ENCODE measurements at regions not wholly inside any gene's neighbourhood (a gene's known extent, or its start where the extent isn't known, plus 50 kb on each side); places are given as distances from the start of the nearest gene placed in this dataset.

DNA sequence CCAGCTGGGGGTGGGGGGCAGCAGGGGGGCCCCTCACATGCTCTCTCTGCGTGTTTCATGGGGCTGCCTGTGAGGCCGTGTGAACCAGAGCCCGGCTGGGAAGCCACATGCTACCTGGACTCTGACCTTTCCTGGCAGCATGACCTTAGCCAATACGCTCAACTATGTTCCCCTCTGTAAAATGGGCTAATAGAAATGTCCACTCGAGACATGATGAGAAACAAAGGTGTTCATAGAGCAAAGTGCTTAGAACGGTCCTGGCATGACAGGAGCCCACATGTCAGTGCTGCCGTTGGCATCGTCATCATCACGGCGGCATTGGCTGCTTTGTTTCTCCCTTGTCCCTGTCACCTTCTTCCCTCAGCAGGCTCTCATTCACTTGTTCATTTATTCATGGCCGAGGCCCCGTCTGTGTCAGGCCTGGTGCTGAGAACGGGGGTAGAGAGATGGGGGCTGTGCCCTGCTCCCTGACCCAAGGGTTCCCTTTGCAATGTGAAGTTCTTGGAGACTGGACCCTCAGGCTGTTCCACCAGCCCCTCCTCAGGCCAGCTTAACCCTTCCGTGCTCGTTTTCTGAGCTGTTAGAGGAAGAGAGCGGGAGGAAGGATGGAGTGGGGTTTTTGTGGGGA is 291.4 kb downstream of the SEC14L1 start:
- DNase-seq (ENCODE audit: low read depth) = no peak

DNA sequence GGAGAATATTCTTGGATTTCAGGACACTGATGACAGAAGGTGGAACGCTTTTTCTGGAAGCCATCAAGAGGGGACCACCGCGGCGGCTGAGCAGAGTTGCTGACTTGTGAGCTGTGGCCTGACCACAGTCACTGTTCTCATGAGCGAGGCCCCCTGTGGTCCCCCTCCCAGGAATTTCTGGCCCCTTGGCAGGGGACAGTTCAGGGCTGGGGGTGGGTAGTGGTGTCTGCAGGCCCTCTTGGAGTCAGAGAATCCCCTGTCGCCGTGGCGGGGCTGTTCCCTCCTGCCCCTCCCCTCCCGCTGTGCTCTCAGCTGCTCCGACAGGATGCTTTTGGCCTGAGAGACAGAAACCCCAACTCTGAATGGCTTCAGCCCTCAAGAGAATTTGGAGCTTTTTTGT is 292.0 kb downstream of the SEC14L1 start:
- no peak for DNase-seq (ENCODE audit: low read depth)

- DNase-seq (ENCODE audit: low read depth) = no peak
Measured at GRCh38 chr17:77433385-77434135, 292.8 kb downstream of the SEC14L1 start.

DNA sequence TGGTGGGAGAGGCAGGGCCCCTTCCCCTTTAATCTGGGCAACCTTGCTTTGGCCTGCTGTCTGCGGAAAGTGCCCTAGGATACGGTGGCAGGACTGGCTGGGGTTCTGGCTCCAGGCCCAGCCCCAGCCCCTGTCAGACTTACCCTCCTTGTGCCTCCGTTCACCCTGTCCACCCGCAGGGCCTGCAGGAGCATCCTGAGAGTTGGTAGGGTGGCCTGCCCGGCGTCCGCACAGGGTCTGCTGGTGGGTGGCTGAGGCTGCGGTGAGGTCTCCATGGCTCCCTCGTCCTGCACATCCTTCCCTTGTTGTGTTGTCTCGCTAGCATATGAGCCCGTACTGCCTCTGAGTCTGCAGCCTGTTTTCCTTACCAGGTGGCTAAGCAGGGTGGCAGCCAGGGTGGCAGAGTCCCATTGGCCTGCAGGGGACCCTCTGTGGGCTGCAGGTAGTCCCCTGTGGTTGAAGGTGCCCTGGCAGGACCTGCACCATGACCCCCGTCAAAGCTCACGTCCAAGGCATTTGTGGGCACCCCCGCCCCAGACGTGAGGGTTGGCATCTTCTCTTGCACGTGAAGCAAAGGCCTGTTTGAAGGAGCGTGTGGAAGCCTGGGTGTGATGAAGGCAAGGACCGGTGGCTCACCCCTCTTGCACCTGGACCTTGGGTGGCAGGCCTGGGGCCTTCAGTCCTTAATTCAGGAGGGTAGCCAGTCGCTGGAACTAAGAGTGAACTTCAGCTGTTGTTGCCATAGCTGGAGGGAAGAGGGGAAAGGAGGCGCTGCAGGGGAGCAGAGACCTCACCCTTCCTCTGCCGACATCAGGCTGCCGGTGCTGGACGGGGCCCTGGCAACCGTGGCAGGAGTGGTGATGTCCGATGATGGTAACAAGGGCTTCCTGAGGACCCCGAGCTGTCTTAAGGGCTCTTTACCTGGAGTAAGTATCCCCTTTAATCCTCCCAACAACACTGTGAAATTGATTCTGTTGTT is 293.7 kb downstream of the SEC14L1 start:
- no peak for DNase-seq (ENCODE audit: low read depth)

DNA sequence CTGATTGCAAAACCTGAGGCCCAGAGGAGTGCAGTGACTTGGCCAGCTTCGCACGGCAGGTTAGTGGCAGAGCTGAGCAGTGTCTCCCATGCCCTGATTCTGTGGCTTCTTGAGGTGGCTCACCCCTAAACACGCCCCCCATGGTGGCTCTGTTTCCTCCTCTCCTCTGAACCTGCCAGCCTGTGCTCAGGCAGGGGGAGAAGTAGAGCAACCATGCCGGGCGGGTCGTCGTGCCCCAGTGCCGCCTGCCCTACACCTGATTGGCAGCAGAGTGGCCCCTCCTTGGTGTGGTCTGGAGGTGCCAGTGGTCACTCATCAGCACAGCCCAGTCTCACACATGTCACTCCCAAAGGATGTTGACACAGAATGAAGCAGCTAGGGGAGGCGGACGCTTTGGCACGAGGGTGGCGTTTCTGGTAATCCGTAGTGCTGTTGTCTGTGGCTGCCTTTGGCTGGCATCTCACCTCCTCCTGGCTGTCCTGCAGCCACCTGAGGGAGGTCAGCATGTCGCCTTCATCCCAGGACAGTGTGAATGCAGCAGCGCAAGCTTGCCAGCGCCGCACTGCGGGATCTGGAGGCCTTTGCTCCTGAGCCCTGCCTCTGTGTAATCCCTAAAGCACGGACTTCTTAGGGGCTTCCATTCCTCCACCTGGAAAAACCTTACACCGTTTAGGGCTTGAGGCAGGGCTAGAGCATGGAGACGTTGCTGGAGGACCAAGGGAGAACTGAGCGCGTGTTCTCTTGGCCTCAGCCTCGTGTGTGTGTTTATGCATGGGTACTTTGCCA is 294.7 kb downstream of the SEC14L1 start:
- DNase-seq (ENCODE audit: low read depth) = no peak

GRCh38 chr17:77436058-77436442 is 295.3 kb downstream of the SEC14L1 start:
- no peak for DNase-seq (ENCODE audit: low read depth)

DNA sequence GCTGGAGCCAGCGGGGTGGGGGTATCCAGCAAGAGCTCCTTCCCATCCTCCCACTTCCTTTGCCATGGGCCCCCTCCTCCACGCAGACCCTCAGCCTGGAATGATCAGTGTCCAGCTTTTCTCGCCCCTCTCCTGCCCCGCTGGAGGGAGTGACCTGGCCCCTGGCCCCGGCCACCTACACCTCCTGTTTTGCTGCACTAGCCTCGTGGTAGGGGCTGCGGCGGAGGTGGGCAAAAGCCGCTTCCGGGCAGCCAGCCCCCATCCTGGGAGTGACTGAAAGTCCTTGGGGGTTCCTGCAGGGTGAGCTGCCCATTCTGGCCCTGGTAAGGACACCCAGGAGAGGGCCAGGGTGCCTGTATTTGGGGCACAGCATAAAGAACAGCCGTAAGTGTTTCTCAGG is 295.7 kb downstream of the SEC14L1 start:
- no peak for DNase-seq (ENCODE audit: low read depth)

DNA sequence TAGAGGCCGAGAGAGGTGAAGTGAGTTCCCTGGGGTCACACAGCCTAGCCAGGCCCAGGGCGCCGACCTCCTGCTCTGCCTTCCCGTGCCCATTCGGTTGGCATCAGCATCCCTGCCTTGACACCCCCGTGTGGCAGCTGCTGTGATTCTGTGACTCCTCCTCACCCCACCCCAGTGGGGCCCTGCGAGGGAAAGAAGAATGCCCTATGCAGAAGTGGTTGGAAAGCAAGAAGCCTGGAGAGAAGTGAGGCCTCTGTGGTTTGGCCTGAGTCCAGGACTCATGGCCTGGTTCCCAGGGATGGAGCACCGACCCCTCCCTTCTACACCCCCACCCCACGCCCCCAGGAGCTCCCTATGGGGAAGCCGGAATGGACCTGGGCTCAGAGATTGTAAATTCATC is 296.2 kb downstream of the SEC14L1 start:
- DNase-seq (ENCODE audit: low read depth) = no peak

GRCh38 chr17:77437747-77438146 is 297.0 kb downstream of the SEC14L1 start:
- no peak for DNase-seq (ENCODE audit: low read depth)

DNA sequence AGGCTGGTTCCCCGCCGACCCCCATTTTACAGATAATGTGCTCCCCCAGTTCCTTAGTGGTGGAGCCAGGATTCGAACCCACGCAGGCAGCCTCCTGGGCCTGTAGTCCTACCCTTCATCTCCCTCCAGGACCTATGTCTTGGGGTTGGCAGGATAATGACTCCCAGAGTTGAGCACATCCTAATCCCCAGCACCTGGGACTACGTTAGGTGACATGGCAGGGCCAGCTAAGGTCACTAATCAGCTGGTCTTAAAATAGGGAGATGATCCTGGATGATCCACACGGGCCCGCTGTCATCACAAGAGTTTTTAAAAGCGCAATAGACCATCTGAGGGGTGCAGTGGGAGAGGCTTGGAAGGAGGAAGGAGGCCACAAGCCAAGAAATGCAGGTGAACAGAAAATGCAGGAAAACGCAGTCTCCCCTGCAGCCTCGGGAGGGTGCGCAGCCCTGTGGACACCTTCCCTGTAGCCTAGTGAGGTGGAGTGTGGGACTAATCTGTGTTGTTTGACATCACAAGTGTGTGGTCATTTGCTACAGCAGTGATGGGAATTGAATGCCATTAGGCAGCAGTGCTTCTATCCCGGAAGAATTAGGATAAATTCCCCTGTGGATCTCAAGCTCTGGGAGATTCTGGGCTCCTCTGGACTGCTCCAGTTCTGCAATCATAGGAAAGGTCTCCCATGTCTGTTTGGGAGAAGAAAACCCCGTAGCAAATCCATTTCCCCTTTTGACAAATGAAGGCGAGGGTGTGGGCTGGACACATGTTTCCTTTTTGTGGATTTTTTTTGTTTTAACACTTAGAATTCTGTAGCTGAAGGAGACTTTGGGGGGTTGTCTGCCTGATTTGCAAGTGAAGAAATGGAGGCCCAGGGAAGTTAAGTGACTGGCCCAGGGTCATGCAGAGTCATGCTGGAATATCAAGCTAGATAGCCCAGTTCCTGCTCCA is 297.7 kb downstream of the SEC14L1 start:
- no peak for DNase-seq (ENCODE audit: low read depth)

DNA sequence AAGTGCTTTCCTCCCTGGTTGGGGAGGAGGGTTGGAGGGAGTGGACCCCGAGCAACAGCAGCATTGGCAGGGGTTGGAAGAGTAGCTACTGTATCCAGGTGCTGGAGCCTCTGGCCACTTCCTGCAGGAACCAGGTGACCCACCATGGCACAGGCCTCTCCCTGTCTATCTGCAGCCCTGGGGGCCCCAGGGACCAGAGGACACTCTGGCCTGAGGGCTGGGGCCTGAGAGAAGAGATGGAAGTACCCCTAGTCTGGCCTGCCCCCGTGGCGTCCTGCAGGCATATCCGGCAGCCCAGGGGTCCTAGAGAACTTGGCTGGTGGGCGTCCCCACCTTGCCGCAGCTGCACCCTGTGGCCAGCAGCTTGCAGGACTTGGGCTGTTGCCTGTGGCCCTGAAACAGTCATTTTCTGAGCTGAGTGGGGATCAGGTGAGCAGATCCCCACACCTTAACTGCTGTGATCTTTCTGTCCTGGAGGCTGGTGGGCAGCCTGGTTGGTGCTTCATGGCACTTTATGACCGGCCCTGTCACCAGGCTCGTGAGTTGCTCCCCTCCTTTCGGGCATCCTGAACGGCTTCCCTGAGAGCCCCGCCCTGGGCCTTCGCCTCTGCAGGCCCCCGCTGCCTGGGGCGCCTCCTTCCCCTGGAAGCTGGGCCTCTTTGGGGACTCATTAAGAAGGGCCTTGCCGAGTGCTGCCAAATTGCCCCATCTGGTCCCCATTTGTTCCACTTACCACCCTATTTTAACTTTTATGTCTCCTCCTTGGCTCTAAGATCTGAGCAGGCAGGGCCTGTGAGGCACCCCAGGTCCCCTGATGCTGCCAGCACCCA is 298.6 kb downstream of the SEC14L1 start:
- DNase-seq (ENCODE audit: low read depth) = no peak

DNA sequence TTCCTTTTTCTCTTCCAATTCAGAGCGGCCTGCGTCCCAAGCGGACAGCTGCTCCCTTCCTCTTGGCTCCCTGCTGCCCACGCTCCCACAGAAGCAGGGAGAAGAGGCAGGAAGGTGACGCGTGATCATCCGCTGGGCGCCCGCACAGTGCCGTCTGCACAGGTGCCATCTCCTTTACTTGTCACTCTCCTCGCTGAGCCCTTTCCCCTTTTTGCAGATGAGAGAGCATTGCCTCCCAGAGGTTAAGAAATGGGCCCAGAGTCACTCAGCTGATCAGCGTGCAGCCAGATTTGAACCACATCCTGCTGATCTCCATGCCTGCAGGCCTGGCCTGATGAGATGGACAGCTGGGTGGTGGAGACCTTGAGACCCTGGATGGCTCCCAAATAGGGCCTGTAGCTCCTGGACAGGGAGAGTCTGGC is 299.8 kb downstream of the SEC14L1 start:
- no peak for DNase-seq (ENCODE audit: low read depth)

DNA sequence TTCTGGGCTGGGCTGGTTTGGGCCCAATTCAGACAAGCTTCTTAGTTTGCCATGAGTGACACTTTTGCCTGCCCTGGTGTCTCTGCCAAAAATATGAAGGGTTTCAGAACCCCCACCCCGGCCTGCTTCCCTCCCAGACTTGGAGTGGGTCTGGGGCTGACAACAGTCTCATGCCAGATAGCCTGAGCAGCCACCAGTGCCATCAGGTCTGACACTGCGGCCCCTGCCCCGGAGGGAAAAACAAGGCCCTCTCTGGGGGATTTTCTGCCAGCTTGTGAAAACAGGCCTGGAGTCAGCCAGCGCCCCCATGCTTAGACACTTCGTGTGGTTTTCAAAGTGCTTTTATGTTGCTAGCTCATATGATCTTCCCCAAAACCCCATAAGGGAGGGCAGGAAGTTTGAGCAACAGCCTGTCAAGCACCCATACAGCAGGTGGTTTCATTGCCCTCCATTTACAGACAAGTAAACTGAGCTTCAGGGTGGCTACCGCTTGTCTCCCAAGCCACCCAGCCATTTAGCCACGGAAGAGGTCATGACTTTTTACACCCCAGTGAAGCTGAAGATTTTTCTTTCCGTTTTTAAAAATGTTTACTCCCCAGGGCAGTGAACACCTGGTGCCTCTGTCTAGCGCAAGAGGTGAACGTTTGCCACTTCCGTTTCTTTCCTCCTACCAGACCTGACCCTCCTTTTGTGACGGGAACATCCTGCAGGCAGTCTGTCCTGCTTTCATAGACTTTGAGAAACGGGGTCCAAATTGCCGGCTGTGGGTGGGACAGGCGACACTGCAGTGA is 300.6 kb downstream of the SEC14L1 start:
- peak; percentile 62 for DNase-seq (ENCODE audit: low read depth)

DNA sequence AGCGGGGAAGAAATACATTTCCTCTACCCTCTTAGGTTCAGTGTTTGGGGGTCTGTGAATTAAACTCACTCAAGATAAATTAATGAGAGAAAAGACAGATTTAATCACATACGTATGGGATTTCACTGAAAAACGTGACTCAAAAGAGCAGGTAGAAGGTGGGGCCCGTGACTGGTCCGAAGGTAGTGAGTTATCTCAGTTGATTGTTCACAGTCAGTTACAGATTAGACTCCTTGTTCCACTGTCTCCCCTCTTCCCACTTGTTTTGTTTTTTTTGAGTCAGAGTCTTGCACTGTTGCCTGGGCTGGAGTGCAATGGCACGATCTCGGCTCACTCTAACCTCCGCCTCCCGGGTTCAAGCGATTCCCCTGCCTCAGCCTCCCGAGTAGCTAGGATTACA is 301.2 kb downstream of the SEC14L1 start:
- DNase-seq (ENCODE audit: low read depth) = peak; percentile 51

GRCh38 chr17:77442976-77443747 is 302.4 kb downstream of the SEC14L1 start:
- DNase-seq (ENCODE audit: low read depth) = no peak

DNA sequence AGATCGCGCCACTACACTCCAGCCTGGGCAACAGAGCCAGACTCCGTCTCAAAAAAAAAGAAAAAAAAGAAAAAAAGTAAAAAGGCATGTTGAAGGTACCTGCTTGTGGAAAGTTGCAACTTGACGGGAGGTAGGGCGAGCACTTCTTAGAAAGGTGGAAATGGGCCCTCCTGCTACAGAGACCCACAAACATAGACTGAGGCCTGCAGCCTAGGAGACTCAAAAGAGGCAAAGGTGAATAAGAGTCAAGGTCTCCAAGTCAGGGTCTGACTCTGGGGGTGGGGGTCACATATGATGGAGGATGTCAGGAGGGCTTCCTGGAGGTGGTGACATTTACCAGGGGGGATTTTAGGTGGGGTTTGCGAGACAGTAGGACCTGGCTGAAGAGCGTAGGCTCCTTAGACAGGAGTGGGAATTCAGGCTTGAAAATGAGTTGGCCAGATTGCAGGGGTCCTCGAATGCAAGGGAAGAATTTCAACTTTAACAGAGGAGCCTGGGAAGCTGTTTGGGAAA is 303.0 kb downstream of the SEC14L1 start:
- no peak for DNase-seq (ENCODE audit: low read depth)

DNA sequence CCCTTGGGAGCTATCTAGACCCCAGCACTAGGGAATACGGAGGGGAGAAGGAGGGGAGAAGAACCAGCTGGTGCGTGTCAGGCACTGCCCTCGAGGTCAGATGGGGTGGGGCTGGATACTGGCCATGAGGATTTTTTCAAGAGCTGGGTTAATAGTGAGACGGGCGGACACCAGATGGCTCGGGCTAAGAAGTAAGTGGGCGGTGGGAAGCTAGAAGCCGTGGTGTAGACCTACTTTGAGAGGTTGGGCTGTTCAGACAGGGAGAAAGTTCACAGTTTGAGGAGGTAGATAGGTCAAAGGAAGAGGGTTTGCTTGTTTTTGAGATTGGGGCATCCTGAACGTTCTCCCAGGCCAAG is 303.8 kb downstream of the SEC14L1 start:
- DNase-seq (ENCODE audit: low read depth) = no peak
